ENCODE measurements at regions not wholly inside any gene's neighbourhood (a gene's known extent, or its start where the extent isn't known, plus 50 kb on each side); places are given as distances from the start of the nearest gene placed in this dataset.

- no peak for TF ChIP-seq CTCF (IDR thresholded peaks at IDR 0.05; ENCODE audit: unreplicated experiment)
- no peaks in the 10 kb centered on the region for H3K36me3 Mint-ChIP-seq
- no peak overlapping the region for H3K4me3 Mint-ChIP-seq
- H3K27me3 Mint-ChIP-seq (ENCODE audit: low read depth) = peaks cover 8% of the 10 kb centered on the region
- no peak for DNase-seq (ENCODE audit: low spot score in 2 of 2, unreplicated experiment in 2 of 2)
- H3K9me3 Mint-ChIP-seq = no peaks in the 10 kb centered on the region
- no peak overlapping the region for H3K27ac Mint-ChIP-seq
- no peaks in the 10 kb centered on the region for H3K4me1 Mint-ChIP-seq
Observed at GRCh38 chr2:56647997-56648396, 464.2 kb downstream of the CCDC85A start.

- no peak for DNase-seq (ENCODE audit: low spot score in 2 of 2, unreplicated experiment in 2 of 2)
- no peaks in the 10 kb centered on the region for H3K4me1 Mint-ChIP-seq
- no peak overlapping the region for H3K27ac Mint-ChIP-seq
- no peak for TF ChIP-seq CTCF (IDR thresholded peaks at IDR 0.05; ENCODE audit: unreplicated experiment)
- no peaks in the 10 kb centered on the region for H3K9me3 Mint-ChIP-seq
- H3K36me3 Mint-ChIP-seq = no peaks in the 10 kb centered on the region
- H3K27me3 Mint-ChIP-seq (ENCODE audit: low read depth) = peaks cover 8% of the 10 kb centered on the region
- no peak overlapping the region for H3K4me3 Mint-ChIP-seq
Observed at GRCh38 chr2:56648802-56649201, 465.0 kb downstream of the CCDC85A start.

- Mint-ChIP-seq H3K36me3 (no peaks in the 10 kb centered on the region), H3K4me1 (no peaks in the 10 kb centered on the region), H3K9me3 (peaks cover 12% of the 10 kb centered on the region), H3K4me3 (no peak overlapping the region), H3K27ac (no peak overlapping the region), H3K27me3 (ENCODE audit: low read depth) (peaks cover 13% of the 10 kb centered on the region)
- DNase-seq (ENCODE audit: low spot score in 2 of 2, unreplicated experiment in 2 of 2) = no peak
- TF ChIP-seq CTCF (IDR thresholded peaks at IDR 0.05; ENCODE audit: unreplicated experiment) = no peak
Observed at GRCh38 chr2:56654936-56655335, 471.1 kb downstream of the CCDC85A start.

GRCh38 chr2:56656826-56657225 lies 473.0 kb downstream of the CCDC85A start:
- DNase-seq (ENCODE audit: low spot score in 2 of 2, unreplicated experiment in 2 of 2) = no peak
- Mint-ChIP-seq H3K4me3 (no peak overlapping the region), H3K9me3 (peaks cover 12% of the 10 kb centered on the region), H3K36me3 (no peaks in the 10 kb centered on the region), H3K27ac (no peak overlapping the region), H3K27me3 (ENCODE audit: low read depth) (peaks cover 8% of the 10 kb centered on the region), H3K4me1 (no peaks in the 10 kb centered on the region)
- TF ChIP-seq CTCF (IDR thresholded peaks at IDR 0.05; ENCODE audit: unreplicated experiment) = no peak

- H3K27ac Mint-ChIP-seq = no peak overlapping the region
- no peak for DNase-seq (ENCODE audit: low spot score in 2 of 2, unreplicated experiment in 2 of 2)
- no peak for TF ChIP-seq CTCF (IDR thresholded peaks at IDR 0.05; ENCODE audit: unreplicated experiment)
- peaks cover 3% of the 10 kb centered on the region for H3K36me3 Mint-ChIP-seq
- H3K27me3 Mint-ChIP-seq (ENCODE audit: low read depth) = no peaks in the 10 kb centered on the region
- no peaks in the 10 kb centered on the region for H3K4me1 Mint-ChIP-seq
- H3K9me3 Mint-ChIP-seq = peaks cover 12% of the 10 kb centered on the region
- H3K4me3 Mint-ChIP-seq = no peak overlapping the region
Observed at GRCh38 chr2:56666777-56667176, 483.0 kb downstream of the CCDC85A start.

GRCh38 chr2:56671973-56672569 lies 488.3 kb downstream of the CCDC85A start:
- Mint-ChIP-seq H3K27me3 (ENCODE audit: low read depth) (no peaks in the 10 kb centered on the region), H3K36me3 (peaks cover 3% of the 10 kb centered on the region), H3K9me3 (peaks cover 25% of the 10 kb centered on the region), H3K27ac (no peak overlapping the region), H3K4me3 (no peak overlapping the region), H3K4me1 (no peaks in the 10 kb centered on the region)
- no peak for TF ChIP-seq CTCF (IDR thresholded peaks at IDR 0.05; ENCODE audit: unreplicated experiment)
- DNase-seq (ENCODE audit: low spot score in 2 of 2, unreplicated experiment in 2 of 2) = no peak
